Right kidney (tissue), 1 donor: ENCODE measurements at regions not wholly inside any gene's neighbourhood (a gene's known extent, or its start where the extent isn't known, plus 50 kb on each side); places are given as distances from the start of the nearest gene placed in this dataset.

Experiments
- DNase-seq: peaks from one replicate; pipeline ENCODE4 v3.0.0-alpha.2; 2016

GRCh38 chr4:120418146-120418545 is 351.5 kb upstream of the MAD2L1 start:
- DNase-seq = no peak

GRCh38 chr4:120415896-120416295 is 349.2 kb upstream of the MAD2L1 start:
- DNase-seq = no peak

- DNase-seq = no peak
Measured at GRCh38 chr4:120406960-120407359, 340.3 kb upstream of the MAD2L1 start.

- no peak for DNase-seq
Measured at GRCh38 chr4:120403296-120403695, 336.6 kb upstream of the MAD2L1 start.

- no peak for DNase-seq
Measured at GRCh38 chr4:120400441-120400840, 333.8 kb upstream of the MAD2L1 start.

GRCh38 chr4:120399826-120400225 is 333.2 kb upstream of the MAD2L1 start:
- no peak for DNase-seq

- DNase-seq = no peak
Measured at GRCh38 chr4:120395746-120396145, 329.1 kb upstream of the MAD2L1 start.

GRCh38 chr4:120355881-120356280 is 289.2 kb upstream of the MAD2L1 start:
- no peak for DNase-seq

GRCh38 chr4:120354381-120354780 is 287.7 kb upstream of the MAD2L1 start:
- DNase-seq = no peak

GRCh38 chr4:120353235-120353634 is 286.6 kb upstream of the MAD2L1 start:
- DNase-seq = no peak

- DNase-seq = no peak
Measured at GRCh38 chr4:120352739-120353138, 286.1 kb upstream of the MAD2L1 start.

- DNase-seq = no peak
Measured at GRCh38 chr4:120348948-120349347, 282.3 kb upstream of the MAD2L1 start.

- DNase-seq = no peak
Measured at GRCh38 chr4:120348521-120348920, 281.9 kb upstream of the MAD2L1 start.

- no peak for DNase-seq
Measured at GRCh38 chr4:120331486-120332370, 265.1 kb upstream of the MAD2L1 start.

- no peak for DNase-seq
Measured at GRCh38 chr4:120329386-120329785, 262.7 kb upstream of the MAD2L1 start.

- DNase-seq = no peak
Measured at GRCh38 chr4:120327276-120327675, 260.6 kb upstream of the MAD2L1 start.

- no peak for DNase-seq
Measured at GRCh38 chr4:120319046-120319767, 252.6 kb upstream of the MAD2L1 start.

GRCh38 chr4:120318196-120318846 is 251.7 kb upstream of the MAD2L1 start:
- no peak for DNase-seq

- no peak for DNase-seq
Measured at GRCh38 chr4:120317713-120318112, 251.1 kb upstream of the MAD2L1 start.

- DNase-seq = no peak
Measured at GRCh38 chr4:120316416-120316815, 249.8 kb upstream of the MAD2L1 start.

GRCh38 chr4:120314969-120315368 is 248.3 kb upstream of the MAD2L1 start:
- DNase-seq = no peak

- DNase-seq = no peak
Measured at GRCh38 chr4:120304801-120305200, 238.2 kb upstream of the MAD2L1 start.

GRCh38 chr4:120299631-120300030 is 233.0 kb upstream of the MAD2L1 start:
- DNase-seq = no peak
